Neural cell (in vitro differentiated cells): ENCODE measurements at regions not wholly inside any gene's neighbourhood (a gene's known extent, or its start where the extent isn't known, plus 50 kb on each side); places are given as distances from the start of the nearest gene placed in this dataset.

Source experiments
- POLR2AphosphoS5 ChIP-seq: IDR thresholded peaks from 2 replicates; pipeline ENCODE4 v1.6.1; 2012
- SMC3 ChIP-seq: fragments of 450-650 bp; conservative IDR thresholded peaks from 2 replicates; pipeline ENCODE4 v1.6.1; 2014; ENCODE audit warnings: antibody characterized with exemption, mild to moderate bottlenecking, moderate library complexity; ENCODE audit not compliant: poor library complexity
- TAF1 ChIP-seq: IDR thresholded peaks from 2 replicates; pipeline ENCODE4 v1.6.1; 2012; ENCODE audit warnings: low read depth
- TF ChIP-seq, protein P1 (sequence below): fragments of 450-650 bp; IDR thresholded peaks from 2 replicates; pipeline ENCODE4 v1.5.1; 2014; ENCODE audit warnings: antibody characterized with exemption, mild to moderate bottlenecking, moderate library complexity; ENCODE audit not compliant: poor library complexity, severe bottlenecking
- TF ChIP-seq, protein P2 (sequence below): IDR thresholded peaks from 2 replicates; pipeline ENCODE4 v1.6.1; 2012; ENCODE audit warnings: borderline replicate concordance

DNA sequence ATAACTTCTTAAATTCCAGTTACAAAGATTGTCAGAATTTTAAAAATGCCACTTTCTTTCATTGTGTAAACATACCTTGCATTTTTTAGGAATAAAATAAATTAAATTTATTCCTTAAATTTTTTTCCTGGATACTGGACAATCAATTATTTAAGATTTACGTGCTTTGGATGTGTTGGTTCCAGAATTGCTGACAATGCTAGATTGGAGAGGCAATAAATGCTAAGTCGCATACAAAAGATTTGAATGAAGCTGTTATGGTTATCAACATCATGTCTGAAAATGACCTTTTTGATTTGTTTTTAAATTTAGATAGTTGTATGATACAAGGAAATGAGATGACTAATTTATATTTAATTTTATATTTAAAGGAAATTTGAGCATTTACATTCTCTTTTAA is 89.2 kb upstream of the SEMA3A start:
- TF ChIP-seq SMC3: no peak
- TF ChIP-seq POLR2AphosphoS5: no peak
- no peak for TF ChIP-seq TAF1
- TF ChIP-seq, protein P1, sequence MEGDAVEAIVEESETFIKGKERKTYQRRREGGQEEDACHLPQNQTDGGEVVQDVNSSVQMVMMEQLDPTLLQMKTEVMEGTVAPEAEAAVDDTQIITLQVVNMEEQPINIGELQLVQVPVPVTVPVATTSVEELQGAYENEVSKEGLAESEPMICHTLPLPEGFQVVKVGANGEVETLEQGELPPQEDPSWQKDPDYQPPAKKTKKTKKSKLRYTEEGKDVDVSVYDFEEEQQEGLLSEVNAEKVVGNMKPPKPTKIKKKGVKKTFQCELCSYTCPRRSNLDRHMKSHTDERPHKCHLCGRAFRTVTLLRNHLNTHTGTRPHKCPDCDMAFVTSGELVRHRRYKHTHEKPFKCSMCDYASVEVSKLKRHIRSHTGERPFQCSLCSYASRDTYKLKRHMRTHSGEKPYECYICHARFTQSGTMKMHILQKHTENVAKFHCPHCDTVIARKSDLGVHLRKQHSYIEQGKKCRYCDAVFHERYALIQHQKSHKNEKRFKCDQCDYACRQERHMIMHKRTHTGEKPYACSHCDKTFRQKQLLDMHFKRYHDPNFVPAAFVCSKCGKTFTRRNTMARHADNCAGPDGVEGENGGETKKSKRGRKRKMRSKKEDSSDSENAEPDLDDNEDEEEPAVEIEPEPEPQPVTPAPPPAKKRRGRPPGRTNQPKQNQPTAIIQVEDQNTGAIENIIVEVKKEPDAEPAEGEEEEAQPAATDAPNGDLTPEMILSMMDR: no peak
- TF ChIP-seq, protein P2, sequence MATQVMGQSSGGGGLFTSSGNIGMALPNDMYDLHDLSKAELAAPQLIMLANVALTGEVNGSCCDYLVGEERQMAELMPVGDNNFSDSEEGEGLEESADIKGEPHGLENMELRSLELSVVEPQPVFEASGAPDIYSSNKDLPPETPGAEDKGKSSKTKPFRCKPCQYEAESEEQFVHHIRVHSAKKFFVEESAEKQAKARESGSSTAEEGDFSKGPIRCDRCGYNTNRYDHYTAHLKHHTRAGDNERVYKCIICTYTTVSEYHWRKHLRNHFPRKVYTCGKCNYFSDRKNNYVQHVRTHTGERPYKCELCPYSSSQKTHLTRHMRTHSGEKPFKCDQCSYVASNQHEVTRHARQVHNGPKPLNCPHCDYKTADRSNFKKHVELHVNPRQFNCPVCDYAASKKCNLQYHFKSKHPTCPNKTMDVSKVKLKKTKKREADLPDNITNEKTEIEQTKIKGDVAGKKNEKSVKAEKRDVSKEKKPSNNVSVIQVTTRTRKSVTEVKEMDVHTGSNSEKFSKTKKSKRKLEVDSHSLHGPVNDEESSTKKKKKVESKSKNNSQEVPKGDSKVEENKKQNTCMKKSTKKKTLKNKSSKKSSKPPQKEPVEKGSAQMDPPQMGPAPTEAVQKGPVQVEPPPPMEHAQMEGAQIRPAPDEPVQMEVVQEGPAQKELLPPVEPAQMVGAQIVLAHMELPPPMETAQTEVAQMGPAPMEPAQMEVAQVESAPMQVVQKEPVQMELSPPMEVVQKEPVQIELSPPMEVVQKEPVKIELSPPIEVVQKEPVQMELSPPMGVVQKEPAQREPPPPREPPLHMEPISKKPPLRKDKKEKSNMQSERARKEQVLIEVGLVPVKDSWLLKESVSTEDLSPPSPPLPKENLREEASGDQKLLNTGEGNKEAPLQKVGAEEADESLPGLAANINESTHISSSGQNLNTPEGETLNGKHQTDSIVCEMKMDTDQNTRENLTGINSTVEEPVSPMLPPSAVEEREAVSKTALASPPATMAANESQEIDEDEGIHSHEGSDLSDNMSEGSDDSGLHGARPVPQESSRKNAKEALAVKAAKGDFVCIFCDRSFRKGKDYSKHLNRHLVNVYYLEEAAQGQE: no peak
